ENCODE measurements at regions not wholly inside any gene's neighbourhood (a gene's known extent, or its start where the extent isn't known, plus 50 kb on each side); places are given as distances from the start of the nearest gene placed in this dataset.

DNA sequence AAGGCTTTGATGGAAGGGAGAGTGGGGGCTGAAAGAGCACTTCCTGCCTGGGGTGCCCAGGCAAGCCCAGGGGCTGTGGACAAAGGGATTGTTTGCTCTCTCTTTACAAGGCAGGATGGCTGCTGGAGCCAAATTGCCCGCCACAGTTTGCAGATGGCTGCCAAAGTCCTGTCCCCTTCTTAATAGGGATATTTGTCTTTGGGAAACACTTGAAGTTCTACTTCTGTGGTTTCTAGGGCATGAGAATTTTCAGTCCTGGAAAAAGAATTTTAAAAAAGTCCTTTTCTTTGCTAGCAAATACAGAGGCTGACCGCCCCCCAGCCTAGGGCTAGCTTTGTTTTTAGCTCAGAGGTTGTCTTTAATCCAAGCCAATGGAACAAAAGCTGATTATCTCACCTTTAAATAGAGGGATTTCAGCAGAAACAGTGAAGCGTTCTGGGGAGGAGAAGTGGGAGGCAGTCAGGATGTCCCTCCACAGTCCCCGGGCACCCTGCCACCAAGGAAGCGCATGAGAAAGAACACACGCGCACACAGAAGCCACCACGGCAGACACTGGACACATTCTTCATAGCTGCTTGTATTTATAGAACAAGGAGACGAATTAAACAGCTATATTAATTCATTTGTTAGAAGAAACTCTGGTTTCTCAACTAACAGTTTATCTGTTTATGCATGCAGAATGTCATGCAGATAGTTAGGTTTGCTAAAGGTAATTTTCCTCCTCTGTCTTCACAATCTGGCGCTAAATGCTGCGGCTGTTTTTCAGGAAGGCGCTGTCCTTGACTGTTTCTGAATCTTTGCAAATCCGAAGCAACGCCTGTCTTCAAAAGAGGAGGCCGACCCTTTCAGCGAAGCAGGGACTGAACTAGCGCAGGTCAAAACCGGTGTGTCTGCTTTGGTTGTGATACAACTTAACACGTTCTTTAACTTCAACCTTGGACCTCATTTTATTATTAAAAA lies 736.9 kb downstream of the QKI start:
- no peak overlapping the region for H3K27ac ChIP-seq
- TF ChIP-seq, protein P1, sequence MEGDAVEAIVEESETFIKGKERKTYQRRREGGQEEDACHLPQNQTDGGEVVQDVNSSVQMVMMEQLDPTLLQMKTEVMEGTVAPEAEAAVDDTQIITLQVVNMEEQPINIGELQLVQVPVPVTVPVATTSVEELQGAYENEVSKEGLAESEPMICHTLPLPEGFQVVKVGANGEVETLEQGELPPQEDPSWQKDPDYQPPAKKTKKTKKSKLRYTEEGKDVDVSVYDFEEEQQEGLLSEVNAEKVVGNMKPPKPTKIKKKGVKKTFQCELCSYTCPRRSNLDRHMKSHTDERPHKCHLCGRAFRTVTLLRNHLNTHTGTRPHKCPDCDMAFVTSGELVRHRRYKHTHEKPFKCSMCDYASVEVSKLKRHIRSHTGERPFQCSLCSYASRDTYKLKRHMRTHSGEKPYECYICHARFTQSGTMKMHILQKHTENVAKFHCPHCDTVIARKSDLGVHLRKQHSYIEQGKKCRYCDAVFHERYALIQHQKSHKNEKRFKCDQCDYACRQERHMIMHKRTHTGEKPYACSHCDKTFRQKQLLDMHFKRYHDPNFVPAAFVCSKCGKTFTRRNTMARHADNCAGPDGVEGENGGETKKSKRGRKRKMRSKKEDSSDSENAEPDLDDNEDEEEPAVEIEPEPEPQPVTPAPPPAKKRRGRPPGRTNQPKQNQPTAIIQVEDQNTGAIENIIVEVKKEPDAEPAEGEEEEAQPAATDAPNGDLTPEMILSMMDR (IDR thresholded peaks at IDR 0.05), result no peak
- no peak overlapping the region for H3K4me3 ChIP-seq
- DNase-seq (ENCODE audit: low spot score), result no peak

DNA sequence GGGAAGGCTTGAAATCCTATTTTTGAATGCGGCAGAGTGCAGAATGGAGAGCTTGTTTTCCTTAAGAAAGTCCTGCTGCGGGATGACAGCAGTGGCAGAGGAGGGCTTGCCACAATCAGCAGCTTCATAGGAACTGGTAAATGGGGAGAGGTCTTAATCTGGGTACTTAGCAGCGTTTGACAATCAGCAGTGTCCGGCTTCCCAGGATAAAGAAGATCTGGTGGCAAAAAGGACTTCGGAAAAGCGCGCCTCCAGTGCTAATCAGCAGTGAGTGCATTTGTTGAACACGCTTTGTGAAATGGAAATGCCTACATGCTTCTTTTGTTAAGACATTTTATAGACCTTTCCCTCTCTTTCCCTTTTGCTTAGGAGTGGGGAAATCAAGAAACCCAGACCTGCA lies 735.7 kb downstream of the QKI start:
- no peak for DNase-seq (ENCODE audit: low spot score)
- TF ChIP-seq, protein P1 (IDR thresholded peaks at IDR 0.05), result no peak
- Histone ChIP-seq H3K27ac (no peak overlapping the region), H3K4me3 (no peak overlapping the region)

DNA sequence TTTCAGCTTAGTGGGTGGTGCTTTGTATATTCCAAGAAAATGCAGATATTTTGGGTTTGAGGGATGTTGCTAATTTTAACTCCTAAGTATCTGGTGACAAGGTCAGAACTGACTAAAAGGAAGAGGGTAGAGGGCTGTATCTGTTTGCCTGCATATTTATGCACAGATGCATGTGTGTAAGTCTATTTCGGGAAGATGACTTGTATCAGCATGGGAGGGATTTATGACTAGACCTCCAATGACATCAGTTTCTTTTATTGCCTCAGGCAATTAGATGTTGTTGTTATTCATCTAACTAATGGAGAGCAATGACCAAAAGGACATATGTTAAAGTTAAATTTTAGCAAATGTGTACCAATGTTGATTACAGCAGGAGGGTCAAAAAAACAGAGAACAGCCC lies 734.3 kb downstream of the QKI start:
- H3K27ac ChIP-seq, result no peak overlapping the region
- TF ChIP-seq, protein P1 (IDR thresholded peaks at IDR 0.05), result no peak
- no peak overlapping the region for H3K4me3 ChIP-seq
- no peak for DNase-seq (ENCODE audit: low spot score)

DNA sequence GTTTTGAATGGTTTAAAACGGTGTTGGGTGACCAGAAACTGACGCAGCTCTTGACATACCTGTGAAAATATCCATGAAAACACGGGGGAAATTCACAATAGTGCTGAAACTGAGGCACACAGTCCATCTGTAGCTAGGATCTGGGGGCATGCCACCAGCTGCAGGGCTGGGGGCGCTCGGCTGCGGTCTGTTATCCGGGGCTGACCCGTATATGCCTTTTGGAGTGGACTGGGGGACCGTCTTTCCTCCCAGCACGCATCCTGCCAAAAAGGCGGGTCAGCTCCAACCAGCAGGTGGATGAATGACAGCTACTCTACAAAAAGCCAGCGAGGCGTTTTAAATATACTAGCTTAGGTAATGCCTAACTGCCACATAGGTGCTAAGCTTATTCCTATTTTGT lies 729.8 kb downstream of the QKI start:
- DNase-seq (ENCODE audit: low spot score), result no peak
- TF ChIP-seq, protein P1 (IDR thresholded peaks at IDR 0.05), result no peak
- H3K4me3 ChIP-seq, result no peak overlapping the region
- H3K27ac ChIP-seq, result no peak overlapping the region

DNA sequence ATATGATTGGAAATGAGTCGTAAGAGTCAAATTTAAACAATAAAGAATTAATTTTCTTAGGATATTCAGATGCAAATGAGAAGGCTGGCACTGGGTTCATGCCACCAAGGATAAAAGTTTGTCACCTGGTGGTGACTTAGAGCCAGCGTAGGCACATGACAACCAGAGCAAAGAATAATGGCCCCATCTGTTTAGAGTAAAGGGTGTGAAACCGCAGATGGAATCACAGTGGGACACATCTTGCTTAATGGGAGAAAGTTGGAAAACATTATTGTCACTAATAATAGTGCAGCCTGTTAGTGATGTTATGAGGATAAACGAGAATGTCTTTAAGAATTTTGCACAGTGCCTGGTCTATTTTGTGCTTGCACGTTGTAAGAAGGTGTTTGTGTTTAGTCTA lies 727.8 kb downstream of the QKI start:
- DNase-seq (ENCODE audit: low spot score), result no peak
- TF ChIP-seq, protein P1 (IDR thresholded peaks at IDR 0.05), result no peak
- no peak overlapping the region for H3K27ac ChIP-seq
- H3K4me3 ChIP-seq, result no peak overlapping the region

DNA sequence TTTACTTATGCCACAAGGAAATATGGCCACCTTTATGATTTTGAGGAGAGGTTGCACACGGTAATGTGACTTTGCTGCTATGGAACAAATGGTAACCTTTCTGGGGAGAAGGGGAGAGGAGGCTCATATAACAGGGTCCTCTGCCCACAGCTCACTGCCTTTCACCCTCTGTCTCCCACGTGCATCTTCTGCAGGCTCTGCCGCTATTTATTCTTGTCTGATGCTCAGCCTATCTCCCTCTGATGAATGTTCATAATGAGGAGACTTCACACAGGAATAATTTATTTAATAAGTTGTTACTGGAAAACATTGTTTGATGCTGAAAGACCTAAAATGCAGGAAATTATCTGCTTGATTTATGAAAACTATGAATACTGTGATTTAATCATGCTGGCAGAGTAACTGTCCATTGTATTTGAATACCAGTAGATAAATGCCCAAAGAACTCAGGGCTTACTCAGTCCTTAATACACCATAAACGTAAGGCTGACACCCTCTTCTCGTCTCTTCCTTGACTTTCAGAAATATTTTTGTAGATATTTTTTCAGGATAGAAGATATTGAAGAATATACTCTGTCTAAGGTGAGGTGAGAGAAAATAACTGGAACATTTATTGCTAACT lies 721.1 kb downstream of the QKI start:
- no peak overlapping the region for H3K27ac ChIP-seq
- TF ChIP-seq, protein P1 (IDR thresholded peaks at IDR 0.05), result no peak
- DNase-seq (ENCODE audit: low spot score), result no peak
- no peak overlapping the region for H3K4me3 ChIP-seq
